ENCODE measurements at regions not wholly inside any gene's neighbourhood (a gene's known extent, or its start where the extent isn't known, plus 50 kb on each side); places are given as distances from the start of the nearest gene placed in this dataset.

DNA sequence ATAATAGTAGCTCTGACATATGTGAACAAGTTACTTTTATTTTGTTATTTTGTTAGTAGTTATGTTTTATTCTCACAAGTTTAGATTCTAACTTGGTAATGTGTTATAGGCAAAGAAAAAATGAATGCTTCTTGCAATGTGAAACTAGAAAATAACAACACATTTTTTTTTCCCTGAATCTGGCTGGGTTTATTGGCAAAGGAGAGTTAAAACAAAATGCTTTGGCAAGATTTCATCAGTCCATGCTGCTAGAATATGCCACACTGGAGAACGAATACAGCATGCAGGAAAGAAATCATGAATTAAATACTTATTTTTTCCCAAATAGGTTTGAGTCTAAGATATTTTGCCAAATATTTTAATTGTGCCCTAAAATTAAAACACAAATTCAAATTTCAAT, 1048.1 kb upstream of the ACO1 start:
- Mint-ChIP-seq H3K27me3 (ENCODE audit: unreplicated experiment) (no peaks in the 10 kb centered on the region), H3K27ac (ENCODE audit: unreplicated experiment) (no peak overlapping the region), H3K9me3 (ENCODE audit: unreplicated experiment) (no peaks in the 10 kb centered on the region), H3K36me3 (ENCODE audit: unreplicated experiment) (no peaks in the 10 kb centered on the region), H3K4me3 (ENCODE audit: unreplicated experiment) (no peak overlapping the region), H3K4me1 (ENCODE audit: low read depth, unreplicated experiment) (no peaks in the 10 kb centered on the region)
- no peak for DNase-seq
- TF ChIP-seq, protein P1, sequence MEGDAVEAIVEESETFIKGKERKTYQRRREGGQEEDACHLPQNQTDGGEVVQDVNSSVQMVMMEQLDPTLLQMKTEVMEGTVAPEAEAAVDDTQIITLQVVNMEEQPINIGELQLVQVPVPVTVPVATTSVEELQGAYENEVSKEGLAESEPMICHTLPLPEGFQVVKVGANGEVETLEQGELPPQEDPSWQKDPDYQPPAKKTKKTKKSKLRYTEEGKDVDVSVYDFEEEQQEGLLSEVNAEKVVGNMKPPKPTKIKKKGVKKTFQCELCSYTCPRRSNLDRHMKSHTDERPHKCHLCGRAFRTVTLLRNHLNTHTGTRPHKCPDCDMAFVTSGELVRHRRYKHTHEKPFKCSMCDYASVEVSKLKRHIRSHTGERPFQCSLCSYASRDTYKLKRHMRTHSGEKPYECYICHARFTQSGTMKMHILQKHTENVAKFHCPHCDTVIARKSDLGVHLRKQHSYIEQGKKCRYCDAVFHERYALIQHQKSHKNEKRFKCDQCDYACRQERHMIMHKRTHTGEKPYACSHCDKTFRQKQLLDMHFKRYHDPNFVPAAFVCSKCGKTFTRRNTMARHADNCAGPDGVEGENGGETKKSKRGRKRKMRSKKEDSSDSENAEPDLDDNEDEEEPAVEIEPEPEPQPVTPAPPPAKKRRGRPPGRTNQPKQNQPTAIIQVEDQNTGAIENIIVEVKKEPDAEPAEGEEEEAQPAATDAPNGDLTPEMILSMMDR (IDR thresholded peaks at IDR 0.05; ENCODE audit: partially characterized antibody, unreplicated experiment) = no peak

DNA sequence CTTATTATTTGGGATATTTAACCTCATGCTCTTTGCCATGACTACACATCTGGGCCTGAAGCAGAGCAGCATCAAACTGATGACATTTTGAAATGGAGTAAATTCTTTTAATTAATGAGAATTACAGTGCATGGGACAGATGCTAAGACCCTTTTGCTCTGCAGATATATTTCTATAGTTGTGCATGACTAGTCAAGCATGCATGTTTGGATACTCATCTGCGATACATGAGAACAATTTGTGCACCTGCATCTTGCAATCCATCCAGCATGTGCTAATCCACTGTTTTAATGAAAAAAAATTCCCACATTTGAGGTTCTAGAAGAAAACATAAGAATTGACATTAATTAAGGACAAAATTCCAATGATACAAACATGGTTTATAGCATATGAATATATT, 1047.6 kb upstream of the ACO1 start:
- no peak for DNase-seq
- no peaks in the 10 kb centered on the region for H3K27me3 Mint-ChIP-seq (ENCODE audit: unreplicated experiment)
- H3K9me3 Mint-ChIP-seq (ENCODE audit: unreplicated experiment) = no peaks in the 10 kb centered on the region
- H3K27ac Mint-ChIP-seq (ENCODE audit: unreplicated experiment) = no peak overlapping the region
- no peaks in the 10 kb centered on the region for H3K4me1 Mint-ChIP-seq (ENCODE audit: low read depth, unreplicated experiment)
- TF ChIP-seq, protein P1 (IDR thresholded peaks at IDR 0.05; ENCODE audit: partially characterized antibody, unreplicated experiment) = no peak
- no peak overlapping the region for H3K4me3 Mint-ChIP-seq (ENCODE audit: unreplicated experiment)
- H3K36me3 Mint-ChIP-seq (ENCODE audit: unreplicated experiment) = no peaks in the 10 kb centered on the region

DNA sequence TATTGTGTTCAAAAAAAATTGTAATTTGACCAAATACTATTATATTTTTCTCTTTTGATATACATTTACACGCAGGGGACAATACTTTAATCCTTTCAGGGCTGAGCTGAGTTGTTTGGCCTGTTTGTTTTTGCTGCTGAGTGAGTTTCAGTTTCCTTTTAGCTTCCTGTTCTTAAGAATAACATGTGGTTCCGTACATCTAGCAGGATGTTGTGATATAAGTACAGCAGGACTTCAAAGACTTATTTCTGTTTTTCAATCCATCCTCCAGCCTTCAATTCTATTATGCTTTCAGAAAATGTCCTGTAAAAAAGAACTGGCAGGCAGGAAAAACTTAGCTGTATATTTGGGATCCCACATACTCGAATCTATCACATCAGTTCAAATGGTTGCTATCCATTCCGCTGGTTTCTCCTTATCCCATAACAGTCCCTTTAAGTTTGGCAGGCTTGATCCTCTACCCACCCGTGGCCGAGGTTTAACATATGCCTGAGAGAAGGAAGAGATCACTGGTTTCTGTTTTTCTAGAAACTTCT, 1037.3 kb upstream of the ACO1 start:
- Mint-ChIP-seq H3K9me3 (ENCODE audit: unreplicated experiment) (no peaks in the 10 kb centered on the region), H3K36me3 (ENCODE audit: unreplicated experiment) (no peaks in the 10 kb centered on the region), H3K4me1 (ENCODE audit: low read depth, unreplicated experiment) (no peaks in the 10 kb centered on the region), H3K27me3 (ENCODE audit: unreplicated experiment) (no peaks in the 10 kb centered on the region), H3K4me3 (ENCODE audit: unreplicated experiment) (no peak overlapping the region), H3K27ac (ENCODE audit: unreplicated experiment) (no peak overlapping the region)
- TF ChIP-seq, protein P1 (IDR thresholded peaks at IDR 0.05; ENCODE audit: partially characterized antibody, unreplicated experiment) = no peak
- DNase-seq = no peak

DNA sequence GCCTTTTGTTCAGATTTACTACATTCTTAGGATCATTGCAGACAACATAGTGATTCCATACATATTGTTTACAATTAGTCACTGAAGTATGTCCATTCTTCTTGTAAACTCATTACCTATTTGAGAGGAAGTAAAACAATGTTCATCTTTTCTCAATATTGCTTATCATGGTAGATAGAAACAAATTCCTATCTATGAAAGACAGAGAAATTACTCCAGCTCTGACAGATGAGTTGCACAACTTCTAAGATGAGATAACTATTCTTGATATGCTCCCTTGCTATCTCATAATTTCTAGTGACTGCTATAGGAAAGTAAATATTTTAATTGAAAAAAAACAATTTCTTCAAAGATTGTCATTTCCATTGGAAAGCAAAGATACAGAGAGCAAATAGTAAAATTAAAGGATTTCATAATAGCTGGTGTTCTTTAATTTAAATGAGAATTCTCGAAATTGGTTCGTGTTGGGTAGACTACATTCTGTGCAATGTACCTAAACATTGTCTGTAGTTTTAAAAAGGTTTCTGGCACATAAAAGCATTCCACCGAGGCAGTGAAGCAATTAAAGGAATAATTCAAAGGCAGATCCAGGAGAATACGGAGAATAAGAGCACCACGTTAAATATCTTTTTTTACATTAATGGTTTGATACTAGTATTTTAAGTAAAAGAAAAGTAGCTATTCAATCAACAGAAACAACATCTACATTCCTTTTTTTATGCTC, 1029.1 kb upstream of the ACO1 start:
- TF ChIP-seq, protein P1 (IDR thresholded peaks at IDR 0.05; ENCODE audit: partially characterized antibody, unreplicated experiment) = no peak
- H3K4me3 Mint-ChIP-seq (ENCODE audit: unreplicated experiment) = no peak overlapping the region
- no peaks in the 10 kb centered on the region for H3K36me3 Mint-ChIP-seq (ENCODE audit: unreplicated experiment)
- H3K27ac Mint-ChIP-seq (ENCODE audit: unreplicated experiment) = no peak overlapping the region
- H3K4me1 Mint-ChIP-seq (ENCODE audit: low read depth, unreplicated experiment) = no peaks in the 10 kb centered on the region
- H3K27me3 Mint-ChIP-seq (ENCODE audit: unreplicated experiment) = no peaks in the 10 kb centered on the region
- no peak for DNase-seq
- no peaks in the 10 kb centered on the region for H3K9me3 Mint-ChIP-seq (ENCODE audit: unreplicated experiment)

DNA sequence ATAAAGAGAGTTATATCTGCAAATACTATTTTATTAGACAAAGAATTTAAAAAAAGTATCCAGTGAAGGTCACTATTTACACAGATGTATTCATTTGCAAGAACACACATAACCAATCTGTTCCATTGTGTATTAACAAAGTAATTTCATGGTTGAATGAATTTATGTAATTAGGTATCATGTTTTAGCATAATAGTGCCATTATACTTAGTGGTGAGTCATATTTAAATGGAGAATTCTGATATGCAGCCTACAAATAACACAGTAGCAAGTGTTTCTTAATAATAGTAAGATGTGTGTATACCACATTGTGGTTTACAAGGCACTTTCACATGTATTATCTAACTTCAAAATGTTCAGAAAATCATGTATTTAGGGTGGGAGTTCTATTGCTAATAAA, 1028.5 kb upstream of the ACO1 start:
- H3K4me3 Mint-ChIP-seq (ENCODE audit: unreplicated experiment) = no peak overlapping the region
- no peaks in the 10 kb centered on the region for H3K27me3 Mint-ChIP-seq (ENCODE audit: unreplicated experiment)
- no peaks in the 10 kb centered on the region for H3K36me3 Mint-ChIP-seq (ENCODE audit: unreplicated experiment)
- TF ChIP-seq, protein P1 (IDR thresholded peaks at IDR 0.05; ENCODE audit: partially characterized antibody, unreplicated experiment) = no peak
- H3K4me1 Mint-ChIP-seq (ENCODE audit: low read depth, unreplicated experiment) = no peaks in the 10 kb centered on the region
- H3K9me3 Mint-ChIP-seq (ENCODE audit: unreplicated experiment) = no peaks in the 10 kb centered on the region
- no peak overlapping the region for H3K27ac Mint-ChIP-seq (ENCODE audit: unreplicated experiment)
- no peak for DNase-seq
